ENCODE measurements at regions not wholly inside any gene's neighbourhood (a gene's known extent, or its start where the extent isn't known, plus 50 kb on each side); places are given as distances from the start of the nearest gene placed in this dataset.

DNA sequence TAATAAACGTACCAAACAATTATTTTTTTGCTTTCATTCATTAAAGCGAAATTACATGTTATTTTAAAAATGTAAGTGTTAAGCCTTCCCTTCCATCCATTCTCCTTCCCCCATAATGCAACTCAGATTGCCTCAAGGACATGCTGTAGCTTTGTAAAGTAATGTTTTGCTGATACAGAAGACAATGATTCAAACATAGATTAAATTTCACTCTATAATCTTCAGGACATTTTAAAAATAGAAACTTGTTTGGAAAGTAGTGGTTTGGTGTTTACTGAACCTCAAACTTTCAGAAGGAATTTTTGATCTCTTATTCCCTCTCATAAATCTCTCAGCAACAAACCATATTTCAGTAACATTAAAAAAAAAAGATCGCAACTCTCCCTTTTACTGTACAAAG lies 350.9 kb upstream of the HSF2 start:
- no peak for TF ChIP-seq POLR2A (IDR thresholded peaks at IDR 0.05; ENCODE audit: low read depth, low read length)
- TF ChIP-seq TAF1 (IDR thresholded peaks at IDR 0.05; ENCODE audit: borderline replicate concordance, low read depth, low read length), result no peak
- no peak for TF ChIP-seq POLR2AphosphoS5 (IDR thresholded peaks at IDR 0.05; ENCODE audit: low read depth, low read length)
